Activated CD8-positive, alpha-beta memory T cell treated with anti-CD3 and anti-CD28 coated beads, Interleukin-2, amount 50 U/mL, for 1 hour (primary cell): ENCODE measurements at regions not wholly inside any gene's neighbourhood (a gene's known extent, or its start where the extent isn't known, plus 50 kb on each side); places are given as distances from the start of the nearest gene placed in this dataset.
"Not testable (repeated sequence)": the region's sequence is repeated elsewhere in the genome, so short reads cannot be mapped to it uniquely, and the experiment has no call there.

Experiments used
- DNase-seq: peaks from one replicate; pipeline ENCODE4 v3.0.0-alpha.2; 2020; ENCODE audit errors: extremely low read depth

GRCh38 chr14:34097644-34098043, 146.8 kb upstream of the EGLN3 start:
- no peak for DNase-seq

DNA sequence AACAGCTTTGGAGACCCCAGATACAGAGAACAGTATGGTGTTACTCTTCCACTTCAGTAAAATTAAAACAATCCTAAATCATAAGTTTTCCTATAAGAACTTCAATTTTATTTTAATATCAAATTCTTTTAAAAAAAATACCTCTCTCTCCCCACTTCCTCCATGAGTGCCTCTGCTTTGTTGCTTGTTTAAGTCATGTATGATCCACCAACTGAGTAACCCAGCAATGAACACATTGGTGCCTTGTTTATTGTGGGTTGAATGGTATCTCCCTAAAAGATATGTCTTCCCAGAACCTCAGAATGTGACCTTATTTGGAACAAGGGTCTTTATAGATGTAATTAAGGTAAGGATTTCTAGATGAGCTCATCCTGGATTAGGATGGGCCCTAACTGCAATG, 143.5 kb upstream of the EGLN3 start:
- no peak for DNase-seq

DNA sequence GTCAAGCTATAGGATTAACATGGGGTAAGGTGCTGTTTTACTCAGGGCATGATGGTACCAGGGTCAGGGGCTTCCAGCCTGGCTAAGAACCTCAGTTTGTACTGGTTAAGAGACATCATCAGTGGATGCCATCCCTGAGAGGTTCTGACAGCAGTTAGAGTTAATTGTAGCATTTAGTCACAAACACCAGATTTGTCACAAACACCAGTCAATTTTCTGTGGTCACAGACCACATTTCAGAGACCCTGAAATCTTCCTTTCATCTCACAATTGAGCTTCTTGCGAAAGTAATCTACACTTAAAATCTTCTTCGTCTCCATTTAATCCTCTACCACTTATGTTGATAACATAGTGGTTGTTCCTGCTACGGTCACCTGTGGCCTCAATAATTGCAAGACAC, 143.0 kb upstream of the EGLN3 start:
- DNase-seq: no peak

GRCh38 chr14:34090451-34090850, 139.6 kb upstream of the EGLN3 start:
- no peak for DNase-seq

GRCh38 chr14:34088914-34089313, 138.0 kb upstream of the EGLN3 start:
- DNase-seq: no peak

GRCh38 chr14:34087571-34087970, 136.7 kb upstream of the EGLN3 start:
- no peak for DNase-seq

GRCh38 chr14:34086223-34086757, 135.4 kb upstream of the EGLN3 start:
- no peak for DNase-seq

- DNase-seq: no peak
Observed at GRCh38 chr14:34085695-34086094, 134.8 kb upstream of the EGLN3 start.

DNA sequence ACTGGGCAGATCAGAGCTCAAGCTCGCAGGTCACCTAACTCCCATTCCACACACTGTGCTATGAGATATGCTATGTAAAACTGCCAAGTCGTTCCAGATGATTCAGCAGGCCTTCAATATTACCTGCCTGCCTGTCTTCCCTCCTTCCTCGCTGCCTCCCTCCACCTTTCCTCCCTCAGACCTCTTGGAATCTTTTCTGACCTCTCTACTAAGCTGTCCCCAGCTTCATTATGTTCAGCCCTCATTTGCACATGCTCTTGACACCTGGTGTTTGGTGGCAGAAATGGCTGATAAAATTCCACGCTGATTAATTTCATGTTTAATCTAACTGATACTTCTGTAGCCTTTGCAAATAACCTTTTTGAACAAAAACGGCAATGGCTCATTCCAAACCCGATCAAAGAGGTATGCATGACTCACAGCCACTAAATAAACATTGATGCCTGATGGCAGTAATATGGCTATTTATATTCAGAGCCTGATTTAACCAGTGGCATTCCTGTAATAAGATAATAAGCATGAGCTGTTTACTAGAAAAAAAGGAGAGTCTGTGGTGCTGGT, 130.8 kb upstream of the EGLN3 start:
- no peak for DNase-seq

GRCh38 chr14:34081101-34081575, 130.3 kb upstream of the EGLN3 start:
- DNase-seq: no peak

DNA sequence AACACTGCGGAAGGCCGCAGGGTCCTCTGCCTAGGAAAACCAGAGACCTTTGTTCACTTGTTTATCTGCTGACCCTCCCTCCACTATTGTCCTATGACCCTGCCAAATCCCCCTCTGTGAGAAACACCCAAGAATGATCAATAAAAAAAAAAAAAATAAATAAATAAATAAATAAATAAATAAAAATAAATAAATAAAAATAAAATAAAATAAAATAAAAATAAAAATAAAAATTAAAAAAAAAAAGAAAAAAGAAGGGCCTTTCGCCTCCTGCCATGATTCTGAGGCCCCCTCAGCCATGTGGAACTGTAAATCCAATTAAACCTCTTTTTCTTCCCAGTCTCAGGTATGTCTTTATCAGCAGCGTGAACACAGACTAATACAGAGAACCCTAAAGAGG, 128.8 kb upstream of the EGLN3 start:
- DNase-seq: not testable (repeated sequence)

DNA sequence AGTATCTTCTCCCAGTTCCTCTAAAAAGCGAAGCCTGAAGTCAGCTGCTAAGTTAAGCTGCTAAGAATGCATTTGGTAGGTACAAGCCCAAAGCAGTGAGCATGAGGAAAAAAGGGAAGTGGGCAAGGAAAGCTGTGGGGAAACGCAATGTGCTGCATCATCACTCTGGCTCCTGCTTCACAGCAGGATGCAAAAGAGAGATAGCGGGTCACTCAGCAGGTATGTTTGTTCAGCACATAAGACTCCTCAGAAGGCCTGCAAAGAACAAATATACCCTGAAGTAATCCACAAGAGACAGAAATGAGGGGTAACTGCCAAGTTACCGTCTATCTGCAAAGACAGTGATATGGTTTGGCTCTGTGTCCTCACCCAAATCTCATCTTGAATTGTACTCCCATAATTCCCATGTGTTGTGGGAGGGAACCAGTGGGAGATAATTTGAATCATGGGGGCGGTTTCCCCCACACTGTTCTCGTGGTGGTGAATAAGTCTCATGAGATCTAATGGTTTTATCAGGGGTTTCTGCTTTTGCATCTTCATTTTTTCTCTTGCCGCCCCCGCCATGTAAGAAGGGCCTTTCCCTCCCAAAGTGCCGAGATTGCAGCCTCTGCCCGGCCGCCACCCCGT, 127.4 kb upstream of the EGLN3 start:
- no peak for DNase-seq

DNA sequence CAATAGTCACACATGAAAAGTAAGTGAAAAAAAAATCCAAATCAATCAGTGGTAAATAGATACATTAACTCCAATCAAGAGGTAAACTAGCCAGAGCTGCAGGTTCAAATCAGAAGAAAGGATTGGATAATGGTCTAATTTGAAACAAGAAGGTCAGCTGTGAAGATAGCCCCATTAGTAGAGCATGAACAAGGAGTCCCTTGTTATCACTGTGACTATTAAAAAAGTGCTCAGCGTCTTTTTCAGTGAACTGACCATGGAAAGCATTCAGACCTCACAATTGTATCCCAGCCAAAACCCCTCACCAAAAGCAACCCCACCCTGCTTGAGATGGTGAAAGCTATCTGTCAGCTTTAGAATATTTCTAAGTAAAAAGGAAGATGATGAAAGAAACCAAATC, 125.0 kb upstream of the EGLN3 start:
- no peak for DNase-seq

DNA sequence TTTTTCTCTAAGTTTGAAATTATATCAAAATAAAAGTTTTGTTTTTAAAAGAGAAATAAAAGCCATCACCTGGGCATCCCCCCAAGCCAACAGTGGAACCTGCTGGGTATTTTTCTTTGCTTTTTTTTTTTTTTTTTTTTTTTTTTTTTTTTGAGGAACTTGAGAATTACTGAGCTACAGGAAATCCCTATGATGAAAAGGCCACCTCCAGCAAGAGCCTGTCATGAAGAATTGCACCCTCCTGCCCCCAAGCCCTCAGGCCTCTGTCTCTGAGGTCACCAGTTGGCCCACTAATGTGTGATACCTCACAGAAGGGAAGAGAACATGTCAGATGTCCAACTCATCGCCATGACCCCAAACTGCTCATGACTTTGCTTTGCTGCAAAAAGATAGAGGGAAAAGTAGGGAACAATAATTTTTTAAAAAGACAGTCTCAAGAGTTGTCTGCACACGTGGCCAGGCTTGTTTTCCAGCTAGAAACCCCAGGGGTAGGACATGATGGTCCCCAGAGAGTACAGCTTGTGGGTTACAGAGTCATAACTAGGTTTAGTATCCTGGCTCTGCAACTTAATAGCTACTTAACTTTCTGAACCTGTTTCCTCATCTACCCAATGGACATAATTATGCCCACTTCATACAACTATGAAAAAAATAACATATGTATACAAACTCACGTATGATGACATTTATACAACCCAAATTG, 124.3 kb upstream of the EGLN3 start:
- DNase-seq: no peak

GRCh38 chr14:34072921-34073320, 122.0 kb upstream of the EGLN3 start:
- no peak for DNase-seq

GRCh38 chr14:34072401-34072800, 121.5 kb upstream of the EGLN3 start:
- no peak for DNase-seq

DNA sequence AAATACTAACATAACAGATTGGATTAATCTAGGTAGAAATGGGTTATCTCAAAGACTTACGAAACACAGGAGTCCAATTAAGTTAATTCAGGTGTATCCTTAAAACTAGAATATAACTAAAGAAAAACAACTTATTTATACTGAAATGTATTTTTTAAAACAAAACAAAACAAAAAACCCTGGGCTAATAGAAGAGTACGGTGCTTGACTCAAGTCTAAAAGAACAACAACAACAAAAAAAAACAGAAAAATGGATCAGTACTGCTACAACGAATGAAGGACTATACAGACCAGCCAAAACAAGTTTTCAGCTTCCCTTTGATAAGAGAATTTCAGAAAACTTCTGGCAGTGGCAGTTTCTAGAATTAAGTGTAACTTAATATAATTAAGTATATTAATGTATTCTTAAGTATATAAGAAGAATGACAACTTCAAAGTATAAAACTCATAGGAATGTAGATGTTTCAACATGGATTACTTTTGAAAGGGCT, 120.1 kb upstream of the EGLN3 start:
- DNase-seq: no peak

DNA sequence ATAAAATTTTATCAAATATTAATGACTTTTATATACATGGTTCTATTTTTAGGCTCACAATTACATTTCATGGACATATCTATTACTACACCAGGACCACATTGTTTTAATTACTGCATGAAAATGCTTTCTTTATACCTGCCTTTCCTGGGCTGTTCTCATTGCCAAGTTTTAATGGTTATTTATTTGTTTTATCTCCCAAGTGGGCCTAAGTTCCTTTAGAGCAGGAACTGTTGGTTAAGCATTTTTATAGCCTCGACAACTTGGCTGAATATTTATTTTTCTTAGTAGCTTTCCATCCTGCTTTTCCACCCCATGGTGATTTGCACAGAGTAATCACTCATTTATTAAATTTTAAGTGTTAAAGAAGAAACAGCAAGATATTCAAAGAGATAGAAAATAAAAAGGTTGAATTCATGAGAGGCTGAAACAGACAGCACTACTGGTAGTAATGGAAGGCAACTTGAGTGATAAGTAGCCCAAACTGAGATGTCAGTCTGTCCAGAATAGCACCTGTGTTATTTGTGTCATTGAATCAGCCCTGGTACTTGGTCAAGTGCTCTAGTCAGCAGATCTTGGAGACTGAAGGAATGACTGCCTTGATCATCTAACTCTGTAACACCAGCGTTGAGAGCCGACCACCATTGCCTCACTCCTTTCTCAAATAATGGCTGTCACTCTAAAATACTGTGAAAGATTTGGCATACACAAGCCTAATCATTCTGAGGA, 119.1 kb upstream of the EGLN3 start:
- DNase-seq: no peak

GRCh38 chr14:34067587-34067986, 116.7 kb upstream of the EGLN3 start:
- no peak for DNase-seq

DNA sequence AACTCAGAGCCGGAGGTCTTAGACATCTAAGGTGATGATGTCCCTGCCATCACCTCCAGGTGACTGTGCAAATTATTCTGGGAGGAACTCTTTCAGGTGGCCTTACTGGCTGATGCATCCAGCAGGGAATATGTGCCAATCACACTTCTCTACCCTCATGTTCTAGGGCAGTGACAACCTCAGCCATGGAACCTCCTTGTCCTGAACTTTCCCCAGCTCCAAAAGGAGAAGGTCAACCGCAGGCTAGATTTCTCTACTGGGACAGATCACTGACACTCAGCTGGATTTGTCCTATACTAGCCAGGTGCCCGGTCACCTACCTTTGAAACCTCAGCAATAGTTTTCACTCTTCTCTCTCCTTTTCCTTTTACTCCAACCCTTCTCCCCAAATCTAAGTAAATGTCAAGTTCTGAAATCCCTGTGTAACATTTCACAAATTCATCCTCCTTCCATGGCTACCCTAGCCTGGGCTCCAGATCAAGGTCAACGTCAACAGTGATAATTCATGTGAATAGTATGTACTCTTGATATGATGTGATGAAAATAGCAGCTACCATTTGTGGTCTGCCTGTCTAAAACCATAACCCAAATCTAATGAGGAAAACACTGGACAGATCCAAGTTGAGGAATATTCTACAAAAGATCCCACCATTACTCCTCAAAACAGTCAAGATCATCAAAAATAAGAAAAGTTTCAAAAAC, 115.0 kb upstream of the EGLN3 start:
- DNase-seq: no peak

DNA sequence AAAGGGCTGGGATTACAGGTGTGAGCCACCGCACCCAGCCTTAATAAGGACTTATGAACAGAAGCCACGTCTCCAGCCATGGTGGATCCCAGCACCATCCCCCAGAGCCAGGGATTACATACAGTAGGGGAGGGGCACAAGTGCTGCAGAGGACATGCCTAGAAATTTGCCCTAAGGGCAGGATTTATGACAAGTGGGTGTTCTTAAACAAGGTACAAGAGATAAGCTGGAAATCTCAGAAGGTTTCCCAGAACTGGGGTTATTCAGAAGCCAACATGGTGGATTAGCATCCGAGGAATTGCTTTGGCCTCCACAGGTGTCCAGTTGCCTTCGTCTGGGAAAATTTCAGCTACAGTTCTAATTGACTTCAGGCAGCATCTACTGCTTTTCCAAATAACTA, 114.4 kb upstream of the EGLN3 start:
- no peak for DNase-seq

DNA sequence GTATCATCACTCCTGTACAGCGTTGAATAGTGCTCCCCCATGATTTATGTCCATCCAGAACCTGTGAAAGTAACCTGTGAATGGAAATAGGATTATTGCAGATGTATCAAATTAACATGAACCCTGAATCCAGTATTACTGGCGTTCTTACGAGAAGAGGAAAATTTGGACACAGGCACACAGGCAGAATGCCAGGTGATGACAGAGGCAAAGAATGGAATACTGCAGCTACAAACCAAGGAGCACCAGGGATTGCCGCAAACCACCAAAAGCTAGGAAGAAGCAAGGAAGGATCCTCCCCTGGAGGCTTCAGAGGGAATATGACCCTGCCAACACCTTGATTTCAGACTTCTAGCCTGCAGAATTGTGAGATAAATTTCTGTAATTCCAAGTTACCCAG, 113.5 kb upstream of the EGLN3 start:
- no peak for DNase-seq
